GM18870 (cell line): ENCODE measurements at regions not wholly inside any gene's neighbourhood (a gene's known extent, or its start where the extent isn't known, plus 50 kb on each side); places are given as distances from the start of the nearest gene placed in this dataset.

Source experiments
- ATAC-seq: cut with Tn5 transposase; IDR thresholded peaks from one replicate; pipeline ENCODE4 v1.9.1; 2021; ENCODE audit warnings: moderate library complexity; ENCODE audit not compliant: unreplicated experiment

GRCh38 chr1:4110888-4111287 is 210.8 kb upstream of the C1orf174 start:
- ATAC-seq = no peak

DNA sequence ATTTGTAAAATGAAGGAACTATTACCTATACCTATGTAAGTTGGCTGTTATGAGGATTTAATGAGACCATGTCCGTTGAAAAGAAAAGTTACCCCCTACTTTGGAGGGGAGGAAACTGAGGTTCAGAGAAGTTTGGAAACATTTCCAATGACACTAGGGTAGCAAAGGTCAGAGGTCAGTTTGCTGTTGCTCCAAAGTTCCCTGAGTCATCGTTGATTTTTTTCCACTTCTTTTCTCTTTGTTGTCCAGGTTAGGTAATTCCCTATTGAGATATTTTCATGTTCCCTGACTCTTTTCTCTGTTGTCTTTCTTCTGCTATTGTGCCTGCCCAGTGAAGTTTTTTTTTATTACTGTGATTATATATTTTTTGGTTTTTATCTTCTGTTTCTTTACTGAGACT is 213.8 kb upstream of the C1orf174 start:
- no peak for ATAC-seq

DNA sequence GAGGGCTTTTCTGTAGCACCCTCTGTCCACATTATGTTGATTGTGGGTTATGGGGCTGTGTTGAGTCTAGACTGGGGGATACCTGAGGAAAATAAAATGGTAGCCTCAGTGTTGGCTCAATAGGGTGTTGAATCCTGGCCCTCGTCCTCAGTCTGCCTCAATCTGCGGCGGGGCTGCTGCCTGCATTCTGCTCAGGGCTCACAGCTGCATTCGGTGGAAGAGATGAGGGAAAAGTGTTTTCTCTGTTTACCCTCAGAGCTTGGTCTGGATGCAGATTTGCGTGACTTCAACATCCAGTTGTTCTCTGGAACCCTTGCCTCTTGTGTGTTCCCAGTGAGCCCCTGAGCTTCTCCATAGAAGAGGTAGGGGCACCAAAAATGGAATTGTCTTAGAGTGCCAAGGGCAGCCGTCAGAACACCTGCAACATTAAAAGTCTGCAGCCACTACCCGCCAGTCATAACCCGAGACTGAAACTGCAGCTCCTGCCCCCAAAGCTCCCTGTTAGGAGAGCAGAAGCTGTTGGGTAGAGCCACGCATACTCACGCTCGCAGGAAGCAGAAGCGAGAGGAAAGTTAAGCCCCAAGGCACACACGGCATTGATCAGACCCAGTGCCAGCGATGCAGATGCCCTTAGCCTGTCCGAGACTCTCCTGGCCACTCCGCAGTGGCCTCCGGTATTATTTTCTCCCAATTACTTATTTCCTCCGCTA is 215.3 kb upstream of the C1orf174 start:
- no peak for ATAC-seq

GRCh38 chr1:4117196-4117595 is 217.1 kb upstream of the C1orf174 start:
- ATAC-seq = no peak

GRCh38 chr1:4118746-4119515 is 218.9 kb upstream of the C1orf174 start:
- ATAC-seq = no peak

DNA sequence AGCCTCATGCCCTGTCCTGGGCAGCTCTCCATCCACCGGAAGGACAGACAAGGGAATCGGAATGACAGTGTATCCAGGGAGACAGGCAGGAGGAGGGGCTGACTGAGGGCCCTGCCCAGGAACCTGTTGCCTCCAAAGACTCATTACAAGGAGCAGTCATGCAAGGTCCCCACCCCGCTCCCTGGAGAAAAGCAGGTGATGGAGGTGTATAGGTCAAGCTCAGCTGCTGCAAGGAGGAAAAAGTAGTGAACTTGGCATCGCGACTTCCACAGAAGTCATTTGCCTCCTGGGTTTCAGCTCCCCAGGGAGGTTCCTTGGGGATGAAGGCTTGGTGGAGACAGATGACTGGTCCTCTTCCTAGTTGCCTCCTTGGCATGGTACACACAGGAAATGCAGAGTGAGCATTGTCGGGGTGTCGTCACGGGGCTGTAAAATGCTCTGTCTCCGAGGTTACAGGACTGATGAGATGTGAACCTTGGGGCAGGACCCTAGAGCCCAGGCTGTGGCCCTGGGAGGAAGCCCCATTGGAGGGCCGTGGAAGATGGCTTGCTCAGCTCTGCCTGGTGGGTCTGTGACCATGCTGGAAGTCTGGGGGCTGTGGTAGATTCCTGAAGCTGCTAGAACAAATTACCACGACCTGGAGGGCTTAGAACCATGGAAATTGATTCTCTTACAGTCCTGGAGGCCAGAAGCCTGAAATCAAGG is 219.6 kb upstream of the C1orf174 start:
- ATAC-seq = no peak

DNA sequence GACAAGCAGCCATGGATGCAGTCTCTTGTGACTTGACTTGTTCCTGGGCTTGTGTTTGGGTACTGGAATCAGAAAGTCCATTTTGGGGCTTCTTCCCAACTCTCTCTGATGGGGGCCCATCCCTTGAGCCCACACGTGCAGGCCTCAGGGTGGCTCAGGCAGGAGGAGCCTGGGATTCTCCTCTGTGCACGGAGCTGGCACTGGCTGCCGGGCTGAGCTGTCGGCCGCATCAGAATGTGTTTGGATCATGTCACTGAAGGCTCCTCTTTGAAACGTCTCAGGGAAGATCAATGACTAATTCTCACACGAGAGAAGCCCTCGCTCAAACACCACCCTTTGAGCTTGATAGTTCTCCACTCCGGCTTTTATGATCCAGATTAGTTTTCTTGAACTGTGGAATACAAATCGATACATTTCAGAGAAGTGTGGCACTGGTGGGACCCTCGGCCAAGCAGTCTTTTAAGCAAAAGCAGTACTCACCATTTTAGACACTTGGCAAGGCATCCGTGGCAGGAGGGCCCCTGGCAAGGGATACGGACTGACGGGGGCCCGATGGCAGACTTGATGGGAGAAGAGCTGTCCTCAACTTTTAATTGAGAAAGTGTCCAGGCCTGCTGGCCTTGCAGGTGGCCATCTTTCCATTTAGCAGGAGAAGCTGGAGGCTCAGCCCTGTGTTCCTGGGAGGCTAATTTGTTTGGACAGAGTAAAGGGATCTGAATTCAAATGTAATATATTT is 220.7 kb upstream of the C1orf174 start:
- ATAC-seq = no peak

- no peak for ATAC-seq
Measured at GRCh38 chr1:4121293-4121684, 221.2 kb upstream of the C1orf174 start.

- ATAC-seq = no peak
Measured at GRCh38 chr1:4121834-4122512, 221.9 kb upstream of the C1orf174 start.

DNA sequence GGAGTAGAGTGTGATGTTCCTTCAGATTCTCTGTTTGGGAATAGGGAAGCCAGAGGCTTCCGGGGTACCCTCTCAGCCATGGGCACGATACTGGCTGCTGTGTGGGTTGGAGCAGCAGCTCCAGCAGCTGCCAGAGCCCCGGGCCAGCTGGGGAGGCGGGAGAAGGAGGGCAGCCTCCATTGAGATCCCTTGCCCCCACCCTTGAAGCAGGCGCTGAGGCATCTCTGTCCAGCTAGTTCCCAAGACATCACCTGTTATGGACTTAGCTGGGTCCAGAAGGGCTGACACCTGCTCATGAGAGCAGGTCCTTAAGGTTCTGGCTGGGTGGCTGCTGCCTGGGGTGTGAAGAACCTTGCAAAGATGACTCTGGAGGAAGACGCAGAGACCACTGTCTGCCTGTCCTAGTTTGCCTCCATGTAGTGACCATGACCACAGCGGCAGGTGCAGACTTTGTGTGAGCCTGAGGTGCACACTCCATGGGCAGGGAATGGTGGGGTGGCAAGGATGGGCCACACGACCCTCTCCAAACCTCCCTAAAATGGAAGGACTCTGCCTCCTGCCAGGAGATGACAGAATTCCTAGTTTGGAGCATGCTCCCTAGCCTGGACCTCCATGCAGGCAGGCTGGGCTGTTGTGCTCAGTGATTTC is 222.6 kb upstream of the C1orf174 start:
- no peak for ATAC-seq

DNA sequence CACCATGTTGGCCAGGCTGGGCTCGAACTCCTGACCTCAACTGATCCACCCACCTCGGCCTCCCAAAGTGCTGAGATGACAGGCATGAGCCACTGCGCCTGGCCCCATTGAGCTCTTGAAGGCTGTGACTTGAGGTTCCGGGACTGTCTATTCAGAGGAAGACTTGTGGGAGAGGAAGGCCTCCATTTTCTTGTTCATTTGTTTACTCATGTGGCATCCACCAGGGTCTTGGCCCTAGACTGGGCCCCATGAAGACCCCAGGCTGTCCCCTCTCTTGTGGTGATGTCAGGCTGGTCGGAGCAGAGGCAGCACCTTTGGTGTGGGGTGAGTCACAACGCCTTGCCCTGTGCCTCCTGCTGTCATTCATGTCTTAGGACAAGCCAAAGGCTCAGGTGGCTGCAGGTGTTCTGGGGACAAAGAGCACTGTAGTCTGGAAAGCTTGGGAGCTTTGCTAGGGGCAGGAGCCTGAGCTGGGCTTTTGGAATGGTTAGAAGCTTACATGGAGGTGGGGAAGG is 224.6 kb upstream of the C1orf174 start:
- no peak for ATAC-seq

DNA sequence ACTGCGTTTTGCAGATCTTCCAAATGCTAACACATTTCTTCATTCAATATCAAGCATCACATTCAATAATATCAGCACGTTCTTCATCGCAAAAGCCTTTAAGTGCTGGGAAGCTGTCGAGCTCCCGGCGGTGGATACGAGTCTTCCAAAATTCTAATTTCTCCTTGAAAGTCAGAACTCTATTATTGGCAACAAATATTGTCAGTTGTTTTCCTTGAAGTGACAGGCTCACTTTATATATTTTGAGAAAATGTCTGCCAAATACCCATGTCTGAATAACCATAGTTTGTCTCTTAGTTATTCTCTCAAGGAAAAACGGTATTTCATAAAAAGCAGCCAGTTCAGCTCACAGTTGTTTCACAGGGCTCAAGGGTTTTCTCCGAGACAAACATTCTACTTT is 226.2 kb upstream of the C1orf174 start:
- no peak for ATAC-seq

DNA sequence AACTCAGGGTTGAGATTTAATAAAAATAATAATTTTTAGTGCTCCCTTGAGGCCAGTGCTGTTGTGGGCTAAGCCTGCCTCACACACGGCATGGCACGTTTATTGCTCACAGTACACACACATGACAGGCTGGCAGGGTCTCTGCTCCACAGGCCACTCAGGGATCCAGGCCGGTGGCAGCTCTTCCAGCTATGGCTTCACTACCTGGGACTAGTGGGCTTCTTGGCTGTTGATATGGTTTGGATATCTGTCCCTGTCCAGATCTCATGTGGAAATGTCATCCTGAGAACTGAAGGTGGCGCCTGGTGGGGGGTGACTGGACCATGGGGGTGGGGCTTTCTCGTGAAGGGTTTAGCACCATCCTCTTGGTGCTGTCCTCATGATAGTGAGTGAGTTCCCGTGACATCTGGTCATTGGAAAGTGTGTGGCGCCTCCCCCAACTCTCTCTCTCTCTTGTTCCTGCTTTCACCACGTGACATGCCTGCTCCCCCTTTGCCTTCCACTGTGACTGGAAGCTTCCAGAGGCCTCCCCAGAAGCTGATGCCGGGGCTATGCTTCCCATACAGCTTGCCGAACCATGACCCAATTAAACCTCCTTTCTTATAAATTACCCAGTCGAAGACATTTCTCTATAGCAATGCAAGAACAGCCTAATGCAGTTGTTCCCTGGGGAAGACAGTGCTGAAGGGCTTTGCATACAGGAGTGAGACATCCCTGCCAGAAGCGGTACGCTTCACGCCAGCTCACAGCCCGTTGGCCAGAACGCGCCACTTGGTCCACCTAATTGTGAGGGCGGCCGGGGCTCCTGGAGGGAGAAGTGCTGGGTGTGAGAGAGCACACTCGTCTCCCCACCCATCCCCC is 226.9 kb upstream of the C1orf174 start:
- ATAC-seq = no peak

DNA sequence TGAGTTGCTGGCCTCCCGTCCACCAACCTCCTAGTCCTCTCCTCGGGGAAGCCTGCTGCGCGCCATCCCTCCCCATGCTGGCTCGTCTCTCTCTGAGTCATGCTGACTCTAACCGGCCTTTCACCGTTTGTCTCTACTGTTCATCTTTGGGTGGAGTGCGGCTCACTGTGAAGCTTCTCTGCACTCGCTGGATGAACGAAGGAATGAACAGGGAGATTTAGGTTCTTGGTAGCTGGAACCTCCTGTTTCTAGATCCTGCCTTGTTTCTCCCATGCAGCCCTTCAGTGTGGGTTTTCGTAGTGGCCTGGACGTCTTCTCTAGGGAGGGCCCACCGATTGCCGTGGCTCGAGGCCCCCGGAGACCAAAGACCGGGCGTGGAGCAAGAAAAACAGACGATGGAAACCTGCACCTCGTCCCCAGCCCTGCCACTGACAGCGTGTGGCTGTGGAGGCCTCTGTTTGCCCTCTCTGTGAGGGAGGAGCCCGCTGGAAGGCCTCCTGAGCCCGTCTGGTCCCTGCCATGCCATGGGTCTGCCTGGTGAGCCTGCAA is 227.6 kb upstream of the C1orf174 start:
- no peak for ATAC-seq

GRCh38 chr1:4128616-4129015 is 228.5 kb upstream of the C1orf174 start:
- ATAC-seq = no peak

- no peak for ATAC-seq
Measured at GRCh38 chr1:4129693-4130092, 229.6 kb upstream of the C1orf174 start.

- ATAC-seq = no peak
Measured at GRCh38 chr1:4130096-4130495, 230.0 kb upstream of the C1orf174 start.

DNA sequence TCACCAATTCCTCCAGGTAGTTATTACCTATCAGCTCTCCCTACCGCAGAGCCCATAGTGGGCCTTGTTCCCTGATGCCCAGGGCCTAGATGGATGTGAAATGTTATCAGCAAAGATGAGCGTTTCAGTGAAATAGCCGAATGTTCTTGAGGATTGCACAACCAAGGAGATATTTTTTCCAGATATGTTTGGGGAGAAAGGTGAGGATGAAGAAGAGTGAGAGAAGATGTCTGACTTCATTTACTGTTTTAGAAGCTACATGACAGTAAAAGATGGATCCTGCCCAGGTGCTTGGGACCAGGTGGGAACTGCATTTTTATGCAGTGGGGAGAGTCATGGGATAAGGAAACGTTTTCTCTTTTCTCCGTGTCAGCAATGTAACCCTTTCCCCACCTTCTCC is 231.7 kb upstream of the C1orf174 start:
- ATAC-seq = no peak
